SK-N-SH treated with all-trans-retinoic acid at 6 μM for 48 hours (cell line): ENCODE measurements at regions not wholly inside any gene's neighbourhood (a gene's known extent, or its start where the extent isn't known, plus 50 kb on each side); places are given as distances from the start of the nearest gene placed in this dataset.

ENCODE experiments used
- ARNTL ChIP-seq: fragments of 450-650 bp; formaldehyde crosslinking; IDR thresholded peaks from 2 replicates; pipeline ENCODE4 v1.5.0; 2020; ENCODE audit warnings: low read depth, mild to moderate bottlenecking, moderate library complexity, borderline replicate concordance
- ESRRG ChIP-seq: fragments of 250-450 bp; sonication (Bioruptor Pico); IDR thresholded peaks from 2 replicates; pipeline ENCODE4 v1.6.1; 2021; ENCODE audit warnings: mild to moderate bottlenecking
- GLIS3 ChIP-seq: fragments of 250-450 bp; sonication (Bioruptor Pico); IDR thresholded peaks from 2 replicates; pipeline ENCODE4 v1.5.0; 2020; ENCODE audit warnings: mild to moderate bottlenecking, moderate library complexity
- OSR1 ChIP-seq: fragments of 250-450 bp; sonication (Bioruptor Pico); IDR thresholded peaks from 2 replicates; pipeline ENCODE4 v1.8.0; 2022; ENCODE audit warnings: moderate library complexity, mild to moderate bottlenecking, inconsistent platforms
- PPARA ChIP-seq: fragments of 250-450 bp; sonication (Bioruptor Pico); IDR thresholded peaks from 2 replicates; pipeline ENCODE4 v1.5.0; 2020; ENCODE audit warnings: mild to moderate bottlenecking, borderline replicate concordance
- RARB ChIP-seq: fragments of 250-450 bp; sonication (Bioruptor Pico); IDR thresholded peaks from 2 replicates; pipeline ENCODE4 v1.8.0; 2021; ENCODE audit warnings: mild to moderate bottlenecking, moderate library complexity
- SNAI2 ChIP-seq: fragments of 250-450 bp; sonication (Bioruptor Pico); IDR thresholded peaks from 2 replicates; pipeline ENCODE4 v1.5.0; 2020; ENCODE audit warnings: mild to moderate bottlenecking, moderate library complexity
- ZNF8 ChIP-seq: fragments of 450-650 bp; formaldehyde crosslinking; IDR thresholded peaks from 2 replicates; pipeline ENCODE4 v1.5.0; 2020; ENCODE audit warnings: mild to moderate bottlenecking, moderate library complexity
- TF ChIP-seq, protein P1 (sequence below): fragments of 250-450 bp; sonication (Bioruptor Pico); IDR thresholded peaks from 2 replicates; pipeline ENCODE4 v1.8.0; 2020; ENCODE audit warnings: mild to moderate bottlenecking, moderate library complexity, borderline replicate concordance
- TF ChIP-seq, protein P2 (sequence below): fragments of 250-450 bp; sonication (Bioruptor Pico); IDR thresholded peaks from 2 replicates; pipeline ENCODE4 v1.5.1; 2021; ENCODE audit warnings: mild to moderate bottlenecking, moderate library complexity
- TF ChIP-seq, protein P3 (sequence below): fragments of 250-450 bp; sonication (Bioruptor Pico); IDR thresholded peaks from 2 replicates; pipeline ENCODE4 v1.8.0; 2021; ENCODE audit warnings: low read depth, mild to moderate bottlenecking, moderate library complexity, borderline replicate concordance
- TF ChIP-seq, protein P4 (sequence below): fragments of 250-450 bp; sonication (Bioruptor Pico); IDR thresholded peaks from 2 replicates; pipeline ENCODE4 v1.5.1; 2020; ENCODE audit warnings: low read depth, mild to moderate bottlenecking, moderate library complexity

DNA sequence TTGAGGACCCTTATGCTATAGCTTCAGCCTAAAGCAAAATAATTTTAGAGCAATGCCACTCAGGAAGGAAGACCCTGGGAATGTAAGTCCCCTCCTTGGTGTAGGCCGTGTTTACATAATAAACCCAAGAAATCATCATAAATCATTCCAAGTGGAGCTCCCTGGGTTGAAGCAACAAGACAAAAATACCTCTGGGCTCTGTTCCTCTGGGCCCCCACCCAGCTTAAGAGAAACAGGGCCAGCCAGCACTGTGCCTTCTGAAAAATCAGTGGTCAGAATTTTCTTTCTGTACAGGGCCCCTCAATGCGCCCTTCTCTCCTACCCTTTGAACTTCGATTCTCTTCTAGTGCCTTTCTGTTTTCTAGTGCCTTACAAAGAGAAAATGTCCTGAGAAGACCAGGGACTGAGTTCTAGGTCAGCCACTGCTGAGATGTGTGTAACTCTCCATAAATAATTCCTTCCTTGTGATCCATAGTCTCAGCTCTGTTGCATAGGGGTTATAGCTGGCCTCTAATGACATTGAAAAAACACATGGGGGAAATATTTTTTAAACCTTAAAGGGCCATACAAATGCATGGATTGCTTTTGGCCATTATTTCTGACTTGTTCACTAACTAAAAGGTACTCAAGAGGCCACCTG, 101.0 kb downstream of the ADRB2 start:
- TF ChIP-seq ZNF8 (CRISPR knock-in tag) = no peak
- TF ChIP-seq, protein P1, sequence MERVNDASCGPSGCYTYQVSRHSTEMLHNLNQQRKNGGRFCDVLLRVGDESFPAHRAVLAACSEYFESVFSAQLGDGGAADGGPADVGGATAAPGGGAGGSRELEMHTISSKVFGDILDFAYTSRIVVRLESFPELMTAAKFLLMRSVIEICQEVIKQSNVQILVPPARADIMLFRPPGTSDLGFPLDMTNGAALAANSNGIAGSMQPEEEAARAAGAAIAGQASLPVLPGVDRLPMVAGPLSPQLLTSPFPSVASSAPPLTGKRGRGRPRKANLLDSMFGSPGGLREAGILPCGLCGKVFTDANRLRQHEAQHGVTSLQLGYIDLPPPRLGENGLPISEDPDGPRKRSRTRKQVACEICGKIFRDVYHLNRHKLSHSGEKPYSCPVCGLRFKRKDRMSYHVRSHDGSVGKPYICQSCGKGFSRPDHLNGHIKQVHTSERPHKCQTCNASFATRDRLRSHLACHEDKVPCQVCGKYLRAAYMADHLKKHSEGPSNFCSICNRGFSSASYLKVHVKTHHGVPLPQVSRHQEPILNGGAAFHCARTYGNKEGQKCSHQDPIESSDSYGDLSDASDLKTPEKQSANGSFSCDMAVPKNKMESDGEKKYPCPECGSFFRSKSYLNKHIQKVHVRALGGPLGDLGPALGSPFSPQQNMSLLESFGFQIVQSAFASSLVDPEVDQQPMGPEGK = no peak
- TF ChIP-seq, protein P2, sequence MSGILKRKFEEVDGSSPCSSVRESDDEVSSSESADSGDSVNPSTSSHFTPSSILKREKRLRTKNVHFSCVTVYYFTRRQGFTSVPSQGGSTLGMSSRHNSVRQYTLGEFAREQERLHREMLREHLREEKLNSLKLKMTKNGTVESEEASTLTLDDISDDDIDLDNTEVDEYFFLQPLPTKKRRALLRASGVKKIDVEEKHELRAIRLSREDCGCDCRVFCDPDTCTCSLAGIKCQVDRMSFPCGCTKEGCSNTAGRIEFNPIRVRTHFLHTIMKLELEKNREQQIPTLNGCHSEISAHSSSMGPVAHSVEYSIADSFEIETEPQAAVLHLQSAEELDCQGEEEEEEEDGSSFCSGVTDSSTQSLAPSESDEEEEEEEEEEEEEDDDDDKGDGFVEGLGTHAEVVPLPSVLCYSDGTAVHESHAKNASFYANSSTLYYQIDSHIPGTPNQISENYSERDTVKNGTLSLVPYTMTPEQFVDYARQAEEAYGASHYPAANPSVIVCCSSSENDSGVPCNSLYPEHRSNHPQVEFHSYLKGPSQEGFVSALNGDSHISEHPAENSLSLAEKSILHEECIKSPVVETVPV (CRISPR knock-in tag) = no peak
- TF ChIP-seq ARNTL = no peak
- no peak for TF ChIP-seq ESRRG
- TF ChIP-seq GLIS3 (CRISPR knock-in tag) = no peak
- TF ChIP-seq, protein P3, sequence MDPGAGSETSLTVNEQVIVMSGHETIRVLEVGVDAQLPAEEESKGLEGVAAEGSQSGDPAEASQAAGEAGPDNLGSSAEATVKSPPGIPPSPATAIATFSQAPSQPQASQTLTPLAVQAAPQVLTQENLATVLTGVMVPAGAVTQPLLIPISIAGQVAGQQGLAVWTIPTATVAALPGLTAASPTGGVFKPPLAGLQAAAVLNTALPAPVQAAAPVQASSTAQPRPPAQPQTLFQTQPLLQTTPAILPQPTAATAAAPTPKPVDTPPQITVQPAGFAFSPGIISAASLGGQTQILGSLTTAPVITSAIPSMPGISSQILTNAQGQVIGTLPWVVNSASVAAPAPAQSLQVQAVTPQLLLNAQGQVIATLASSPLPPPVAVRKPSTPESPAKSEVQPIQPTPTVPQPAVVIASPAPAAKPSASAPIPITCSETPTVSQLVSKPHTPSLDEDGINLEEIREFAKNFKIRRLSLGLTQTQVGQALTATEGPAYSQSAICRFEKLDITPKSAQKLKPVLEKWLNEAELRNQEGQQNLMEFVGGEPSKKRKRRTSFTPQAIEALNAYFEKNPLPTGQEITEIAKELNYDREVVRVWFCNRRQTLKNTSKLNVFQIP (CRISPR knock-in tag) = no peak
- no peak for TF ChIP-seq SNAI2 (CRISPR knock-in tag)
- TF ChIP-seq, protein P4, sequence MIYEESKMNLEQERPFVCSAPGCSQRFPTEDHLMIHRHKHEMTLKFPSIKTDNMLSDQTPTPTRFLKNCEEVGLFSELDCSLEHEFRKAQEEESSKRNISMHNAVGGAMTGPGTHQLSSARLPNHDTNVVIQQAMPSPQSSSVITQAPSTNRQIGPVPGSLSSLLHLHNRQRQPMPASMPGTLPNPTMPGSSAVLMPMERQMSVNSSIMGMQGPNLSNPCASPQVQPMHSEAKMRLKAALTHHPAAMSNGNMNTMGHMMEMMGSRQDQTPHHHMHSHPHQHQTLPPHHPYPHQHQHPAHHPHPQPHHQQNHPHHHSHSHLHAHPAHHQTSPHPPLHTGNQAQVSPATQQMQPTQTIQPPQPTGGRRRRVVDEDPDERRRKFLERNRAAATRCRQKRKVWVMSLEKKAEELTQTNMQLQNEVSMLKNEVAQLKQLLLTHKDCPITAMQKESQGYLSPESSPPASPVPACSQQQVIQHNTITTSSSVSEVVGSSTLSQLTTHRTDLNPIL (CRISPR knock-in tag) = no peak
- TF ChIP-seq OSR1 (CRISPR knock-in tag) = no peak
- TF ChIP-seq PPARA = no peak
- TF ChIP-seq RARB (CRISPR knock-in tag) = no peak
